HG03442 (cell line): ENCODE measurements at regions not wholly inside any gene's neighbourhood (a gene's known extent, or its start where the extent isn't known, plus 50 kb on each side); places are given as distances from the start of the nearest gene placed in this dataset.
A peak's percentile ranks its signal among the peaks of the same experiment; 100 is the strongest.
"Not testable (repeated sequence)": the region's sequence is repeated elsewhere in the genome, so short reads cannot be mapped to it uniquely, and the experiment has no call there.

Experiments
- ATAC-seq: cut with Tn5 transposase; IDR thresholded peaks from one replicate; pipeline ENCODE4 v1.9.1; 2021; ENCODE audit warnings: mild to moderate bottlenecking, moderate library complexity; ENCODE audit not compliant: unreplicated experiment

- no peak for ATAC-seq
These were observed 264.7 kb downstream of the SOX9 start for GRCh38 chr17:72385475-72385874.

- ATAC-seq: not testable (repeated sequence)
These were observed 265.4 kb downstream of the SOX9 start for GRCh38 chr17:72386173-72386572.

GRCh38 chr17:72386619-72387237 is 265.9 kb downstream of the SOX9 start:
- no peak for ATAC-seq

GRCh38 chr17:72387487-72387886 is 266.7 kb downstream of the SOX9 start:
- ATAC-seq: no peak

GRCh38 chr17:72387969-72388368 is 267.1 kb downstream of the SOX9 start:
- no peak for ATAC-seq

- peak; percentile 60 for ATAC-seq
These were observed 268.1 kb downstream of the SOX9 start for GRCh38 chr17:72388765-72389473.

- ATAC-seq: no peak
These were observed 270.1 kb downstream of the SOX9 start for GRCh38 chr17:72390675-72391508.

GRCh38 chr17:72392056-72393010 is 271.5 kb downstream of the SOX9 start:
- peak; percentile 36 for ATAC-seq

- no peak for ATAC-seq
These were observed 272.7 kb downstream of the SOX9 start for GRCh38 chr17:72393553-72393952.

GRCh38 chr17:72394531-72394930 is 273.7 kb downstream of the SOX9 start:
- ATAC-seq: no peak

GRCh38 chr17:72396121-72396520 is 275.3 kb downstream of the SOX9 start:
- no peak for ATAC-seq

GRCh38 chr17:72397223-72397667 is 276.4 kb downstream of the SOX9 start:
- no peak for ATAC-seq

GRCh38 chr17:72397687-72398086 is 276.9 kb downstream of the SOX9 start:
- no peak for ATAC-seq

- ATAC-seq: no peak
These were observed 278.3 kb downstream of the SOX9 start for GRCh38 chr17:72399023-72399607.

GRCh38 chr17:72399608-72400487 is 279.0 kb downstream of the SOX9 start:
- ATAC-seq: no peak

- no peak for ATAC-seq
These were observed 279.6 kb downstream of the SOX9 start for GRCh38 chr17:72400488-72400827.

- ATAC-seq: no peak
These were observed 280.0 kb downstream of the SOX9 start for GRCh38 chr17:72400863-72401262.

GRCh38 chr17:72401883-72402726 is 281.3 kb downstream of the SOX9 start:
- no peak for ATAC-seq
